ENCODE measurements at regions not wholly inside any gene's neighbourhood (a gene's known extent, or its start where the extent isn't known, plus 50 kb on each side); places are given as distances from the start of the nearest gene placed in this dataset.

DNA sequence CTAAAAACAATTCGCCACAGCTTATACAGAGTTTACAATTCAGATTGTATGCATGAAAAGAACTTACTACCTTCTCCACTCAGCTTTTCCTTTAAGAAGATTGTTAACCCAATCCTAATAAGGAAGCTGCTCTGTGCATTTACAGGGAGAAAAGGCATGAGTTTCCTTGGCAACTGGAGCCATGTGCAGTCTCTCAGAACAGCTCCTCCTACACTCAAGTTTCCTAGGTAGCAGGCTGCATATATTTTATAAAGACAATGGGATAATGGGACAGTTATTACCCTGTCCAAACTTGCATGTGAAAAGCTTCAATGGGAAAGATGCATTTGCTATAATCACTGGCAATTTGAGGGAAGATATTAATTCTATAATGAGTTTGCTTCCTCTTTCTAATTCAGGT lies 125.5 kb upstream of the TRPC4 start:
- no peak overlapping the region for H3K4me3 ChIP-seq (ENCODE audit: low read depth, low read length)
- TF ChIP-seq, protein P1, sequence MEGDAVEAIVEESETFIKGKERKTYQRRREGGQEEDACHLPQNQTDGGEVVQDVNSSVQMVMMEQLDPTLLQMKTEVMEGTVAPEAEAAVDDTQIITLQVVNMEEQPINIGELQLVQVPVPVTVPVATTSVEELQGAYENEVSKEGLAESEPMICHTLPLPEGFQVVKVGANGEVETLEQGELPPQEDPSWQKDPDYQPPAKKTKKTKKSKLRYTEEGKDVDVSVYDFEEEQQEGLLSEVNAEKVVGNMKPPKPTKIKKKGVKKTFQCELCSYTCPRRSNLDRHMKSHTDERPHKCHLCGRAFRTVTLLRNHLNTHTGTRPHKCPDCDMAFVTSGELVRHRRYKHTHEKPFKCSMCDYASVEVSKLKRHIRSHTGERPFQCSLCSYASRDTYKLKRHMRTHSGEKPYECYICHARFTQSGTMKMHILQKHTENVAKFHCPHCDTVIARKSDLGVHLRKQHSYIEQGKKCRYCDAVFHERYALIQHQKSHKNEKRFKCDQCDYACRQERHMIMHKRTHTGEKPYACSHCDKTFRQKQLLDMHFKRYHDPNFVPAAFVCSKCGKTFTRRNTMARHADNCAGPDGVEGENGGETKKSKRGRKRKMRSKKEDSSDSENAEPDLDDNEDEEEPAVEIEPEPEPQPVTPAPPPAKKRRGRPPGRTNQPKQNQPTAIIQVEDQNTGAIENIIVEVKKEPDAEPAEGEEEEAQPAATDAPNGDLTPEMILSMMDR (IDR thresholded peaks at IDR 0.05; ENCODE audit: insufficient read depth, low read depth, low read length, missing control alignments) = no peak
- DNase-seq (ENCODE audit: low read depth) = no peak

DNA sequence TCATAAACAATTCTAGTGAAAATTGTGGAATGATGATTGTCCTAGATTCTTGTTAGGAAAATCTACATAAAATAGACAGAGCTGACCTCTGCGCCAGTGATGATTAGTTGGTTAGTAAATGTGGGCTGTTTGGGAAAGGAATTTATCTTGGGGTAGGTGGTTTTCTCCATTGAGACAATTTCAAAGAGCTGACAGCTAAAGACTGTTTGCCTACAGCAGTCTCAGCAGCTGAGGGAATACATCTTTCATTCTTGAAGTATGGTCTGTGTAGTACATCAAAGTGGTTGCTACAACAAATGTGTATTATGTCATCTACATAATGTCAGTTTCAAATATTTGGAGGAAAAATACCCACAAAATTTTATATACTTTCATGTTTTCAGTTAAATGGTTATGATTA lies 117.2 kb upstream of the TRPC4 start:
- no peak overlapping the region for H3K4me3 ChIP-seq (ENCODE audit: low read depth, low read length)
- no peak for DNase-seq (ENCODE audit: low read depth)
- TF ChIP-seq, protein P1 (IDR thresholded peaks at IDR 0.05; ENCODE audit: insufficient read depth, low read depth, low read length, missing control alignments) = no peak

DNA sequence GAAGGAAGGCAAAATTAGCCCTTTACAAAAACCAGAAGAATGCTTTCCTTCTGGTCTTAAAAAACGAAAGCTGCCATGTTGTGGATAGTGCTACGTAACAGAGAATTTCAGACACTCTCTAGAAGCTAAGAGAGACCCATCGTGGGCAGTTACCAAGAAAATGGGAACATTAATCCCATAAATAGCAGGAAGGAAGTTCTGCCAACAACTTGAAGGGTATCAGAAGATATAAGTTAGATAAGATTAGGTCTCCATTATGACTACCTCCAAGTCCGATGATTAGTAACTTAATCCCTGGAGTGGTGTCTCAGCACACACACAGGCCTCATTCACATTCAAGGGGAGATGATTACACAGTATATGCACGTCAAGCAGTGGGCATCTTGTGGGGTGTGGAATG lies 115.7 kb upstream of the TRPC4 start:
- TF ChIP-seq, protein P1 (IDR thresholded peaks at IDR 0.05; ENCODE audit: insufficient read depth, low read depth, low read length, missing control alignments) = no peak
- no peak for DNase-seq (ENCODE audit: low read depth)
- no peak overlapping the region for H3K4me3 ChIP-seq (ENCODE audit: low read depth, low read length)

DNA sequence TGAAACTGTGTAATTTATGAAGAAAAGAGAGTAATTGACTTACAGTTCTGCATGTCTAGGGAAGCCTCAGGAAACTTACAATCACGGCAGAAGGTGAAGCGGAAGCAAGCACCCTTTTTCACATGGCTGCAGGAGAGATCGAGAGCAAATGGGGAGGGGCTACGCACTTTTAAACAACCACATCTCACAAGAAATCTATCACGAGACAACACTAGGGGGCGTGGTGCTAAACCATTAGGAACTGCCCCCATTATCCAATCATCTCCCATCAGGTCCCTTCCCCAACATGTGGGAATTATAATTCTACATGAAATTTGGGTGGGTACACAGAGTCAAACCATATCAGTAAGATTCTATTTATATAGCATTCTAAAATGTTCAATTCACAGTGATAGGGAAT lies 114.8 kb upstream of the TRPC4 start:
- no peak overlapping the region for H3K4me3 ChIP-seq (ENCODE audit: low read depth, low read length)
- DNase-seq (ENCODE audit: low read depth) = no peak
- TF ChIP-seq, protein P1 (IDR thresholded peaks at IDR 0.05; ENCODE audit: insufficient read depth, low read depth, low read length, missing control alignments) = no peak

DNA sequence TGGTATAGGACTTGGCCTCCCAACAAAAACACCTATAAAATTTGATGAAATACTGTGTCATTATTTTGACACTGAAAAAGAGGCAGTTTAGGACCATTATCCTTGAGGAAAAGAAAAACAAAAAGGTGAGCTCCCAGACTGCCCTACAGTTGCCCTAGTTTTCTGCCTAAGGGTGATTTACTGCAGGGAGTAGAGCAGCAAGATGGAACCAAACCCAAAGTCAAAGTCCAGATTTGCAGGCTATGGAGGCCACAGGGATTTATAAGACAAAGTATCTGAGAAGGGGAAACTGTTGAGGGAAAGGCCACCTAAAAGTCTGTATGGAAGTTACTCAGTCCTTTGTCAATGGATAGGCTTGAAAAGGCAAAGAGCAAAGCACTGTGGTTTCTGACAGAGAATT lies 112.4 kb upstream of the TRPC4 start:
- no peak for DNase-seq (ENCODE audit: low read depth)
- TF ChIP-seq, protein P1 (IDR thresholded peaks at IDR 0.05; ENCODE audit: insufficient read depth, low read depth, low read length, missing control alignments) = no peak

DNA sequence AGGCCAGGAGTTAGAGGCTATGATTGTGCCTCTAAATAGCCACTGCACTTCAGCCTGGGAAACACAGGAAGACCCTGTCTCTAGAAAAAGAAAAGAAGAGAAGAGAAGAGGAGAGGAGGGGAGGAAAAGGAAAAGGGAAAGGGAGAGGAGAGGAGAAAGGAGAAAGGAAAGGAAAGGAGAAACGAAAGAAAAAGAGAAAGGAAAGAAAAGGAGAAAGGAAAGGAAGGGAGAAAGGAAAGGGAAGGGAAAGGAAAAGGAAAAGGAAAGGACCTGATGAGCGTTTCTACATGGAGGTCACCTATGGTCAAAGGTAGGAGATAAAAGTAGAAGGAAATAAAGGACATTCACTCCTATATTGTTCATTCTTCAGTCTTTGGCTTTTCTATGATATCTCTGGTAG lies 109.1 kb upstream of the TRPC4 start:
- DNase-seq (ENCODE audit: low read depth) = no peak
- no peak overlapping the region for H3K4me3 ChIP-seq (ENCODE audit: low read depth, low read length)
- TF ChIP-seq, protein P1 (IDR thresholded peaks at IDR 0.05; ENCODE audit: insufficient read depth, low read depth, low read length, missing control alignments) = no peak

More for the DNA sequence above, 112.4 kb upstream of the TRPC4 start:
- H3K4me3 ChIP-seq (ENCODE audit: low read depth, low read length) = no peak overlapping the region

DNA sequence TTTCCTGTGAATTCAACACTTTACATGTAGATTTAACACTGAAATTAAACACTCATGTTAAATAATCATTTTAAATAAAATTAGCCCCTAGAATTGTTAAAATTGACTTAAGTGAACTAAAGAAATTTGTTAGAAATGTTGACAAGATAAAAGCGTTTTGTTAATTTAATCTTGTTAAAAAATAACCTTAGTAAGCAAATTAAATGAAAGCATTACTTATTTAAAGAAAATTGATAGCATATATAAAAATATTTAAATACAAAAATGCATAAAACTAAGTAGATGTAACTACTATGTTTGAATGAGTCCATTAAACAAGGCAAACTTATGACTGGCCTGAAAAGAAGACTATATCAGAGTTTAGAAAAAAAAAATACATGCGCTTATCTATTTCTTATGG lies 99.0 kb upstream of the TRPC4 start:
- TF ChIP-seq, protein P1 (IDR thresholded peaks at IDR 0.05; ENCODE audit: insufficient read depth, low read depth, low read length, missing control alignments) = no peak
- DNase-seq (ENCODE audit: low read depth) = no peak
- H3K4me3 ChIP-seq (ENCODE audit: low read depth, low read length) = no peak overlapping the region

Measured in GM12865 (cell line).